ENCODE measurements at regions not wholly inside any gene's neighbourhood (a gene's known extent, or its start where the extent isn't known, plus 50 kb on each side); places are given as distances from the start of the nearest gene placed in this dataset.
A peak's percentile ranks its signal among the peaks of the same experiment; 100 is the strongest.

GRCh38 chr19:29428071-29428470, 97.7 kb upstream of the VSTM2B start:
- DNase-seq (ENCODE audit: low read depth), result no peak

GRCh38 chr19:29429021-29429420, 96.8 kb upstream of the VSTM2B start:
- no peak for DNase-seq (ENCODE audit: low read depth)

DNA sequence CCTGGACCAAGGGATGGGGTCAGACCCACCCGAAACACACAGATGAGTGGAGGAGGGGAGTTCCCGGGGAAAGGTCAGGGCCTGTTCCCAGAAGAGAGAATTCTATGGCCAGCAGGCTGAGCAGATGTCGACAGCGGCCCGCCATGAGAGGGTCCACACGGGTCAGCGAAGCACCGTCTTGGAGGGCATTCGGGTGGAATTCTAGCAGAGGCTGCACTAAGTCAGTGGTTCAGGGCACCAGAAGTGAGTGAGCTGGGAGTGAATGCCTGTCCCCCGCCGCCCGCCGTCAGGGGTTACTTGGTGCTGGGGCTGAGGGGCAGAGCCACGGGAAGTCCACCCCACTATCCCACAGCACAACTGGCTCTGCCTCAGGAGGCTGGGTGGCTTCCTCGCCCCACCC, 96.2 kb upstream of the VSTM2B start:
- no peak for DNase-seq (ENCODE audit: low read depth)

GRCh38 chr19:29431332-29431731, 94.5 kb upstream of the VSTM2B start:
- DNase-seq (ENCODE audit: low read depth), result no peak

GRCh38 chr19:29432677-29433076, 93.1 kb upstream of the VSTM2B start:
- no peak for DNase-seq (ENCODE audit: low read depth)

- no peak for DNase-seq (ENCODE audit: low read depth)
Observed at GRCh38 chr19:29436591-29437103, 89.1 kb upstream of the VSTM2B start.

DNA sequence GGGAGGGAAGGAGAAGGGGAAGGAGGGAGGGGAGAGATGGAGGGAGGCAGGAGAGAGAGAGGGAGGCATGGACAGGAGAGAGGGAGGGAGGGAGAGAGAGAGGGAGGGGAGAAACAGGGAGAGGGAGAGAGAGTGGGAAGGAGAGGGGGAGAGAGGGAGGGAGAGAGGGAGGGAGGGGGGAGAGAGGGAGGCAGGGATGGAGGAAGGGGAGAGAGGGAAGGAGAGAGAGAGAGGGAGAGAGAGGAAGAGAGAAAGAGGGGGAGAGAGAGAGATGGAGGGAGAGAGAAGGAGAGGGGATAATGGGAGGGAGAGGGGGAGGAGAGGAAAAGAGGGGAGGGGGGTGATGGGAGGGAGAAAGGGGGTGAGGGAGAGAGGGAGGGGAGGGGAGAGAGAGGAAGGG, 86.8 kb upstream of the VSTM2B start:
- no peak for DNase-seq (ENCODE audit: low read depth)

DNA sequence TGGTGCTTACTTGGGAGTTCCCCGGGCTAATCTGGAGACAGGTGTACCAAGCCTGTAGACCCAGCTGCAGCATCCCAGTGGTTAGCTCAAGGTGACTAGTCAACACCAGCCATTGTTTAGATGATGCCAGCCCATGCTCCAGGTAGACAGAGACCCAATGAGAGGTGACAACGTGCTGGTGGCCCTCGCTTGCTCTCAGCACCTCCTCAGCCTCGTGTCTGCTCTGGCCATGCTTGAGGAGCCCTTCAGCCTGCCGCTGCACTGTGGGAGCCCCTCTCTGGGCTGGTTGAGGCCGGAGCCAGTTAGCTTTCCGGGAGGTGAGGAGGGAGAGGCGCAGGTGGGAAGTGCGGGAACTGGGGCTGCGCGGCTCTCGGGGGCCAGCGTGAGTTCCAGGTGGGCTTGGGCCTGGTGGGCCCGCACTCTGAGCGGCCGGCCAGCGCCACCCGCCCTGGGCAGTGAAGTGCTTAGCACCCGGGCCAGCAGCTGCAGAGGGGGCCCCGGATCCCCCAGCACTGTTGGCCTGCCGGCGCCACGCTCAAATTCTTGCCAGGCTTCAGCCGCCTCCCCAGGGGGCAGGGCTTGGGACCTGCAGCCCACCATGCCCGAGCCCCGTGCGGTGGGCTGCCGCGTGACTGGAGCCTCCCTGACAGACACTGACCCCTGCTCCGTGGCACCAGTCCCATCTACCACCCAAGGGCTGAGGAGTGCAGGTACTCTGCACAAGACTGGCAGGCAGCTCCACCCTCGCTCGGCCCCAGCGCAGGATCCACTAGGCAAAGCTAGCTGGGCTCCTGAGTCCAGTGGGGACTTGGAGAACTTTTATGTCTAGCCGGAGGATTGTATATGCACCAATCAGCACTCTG, 85.9 kb upstream of the VSTM2B start:
- no peak for DNase-seq (ENCODE audit: low read depth)

GRCh38 chr19:29442094-29442493, 83.7 kb upstream of the VSTM2B start:
- no peak for DNase-seq (ENCODE audit: low read depth)

DNA sequence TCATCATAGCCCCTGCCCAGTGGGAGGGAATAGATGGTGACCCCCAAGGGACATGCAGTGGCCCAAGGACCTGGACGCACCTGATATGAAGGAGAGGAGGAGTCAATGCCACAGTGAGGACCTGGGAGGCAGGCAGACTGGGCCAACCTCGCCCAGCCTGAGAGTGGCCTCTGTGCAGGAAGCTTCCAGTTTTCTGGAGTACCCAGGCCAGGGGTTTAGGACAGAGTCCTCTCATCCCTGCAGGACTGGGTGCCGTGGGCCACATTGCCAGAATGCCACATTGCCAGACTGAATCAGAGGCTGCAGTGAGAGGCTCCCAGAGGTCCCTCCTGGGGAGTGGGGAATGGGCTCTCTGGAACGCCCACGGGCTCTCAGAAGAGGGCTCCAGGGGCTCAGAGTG, 82.9 kb upstream of the VSTM2B start:
- no peak for DNase-seq (ENCODE audit: low read depth)

GRCh38 chr19:29445246-29445645, 80.5 kb upstream of the VSTM2B start:
- DNase-seq (ENCODE audit: low read depth), result no peak

- DNase-seq (ENCODE audit: low read depth), result no peak
Observed at GRCh38 chr19:29446361-29446760, 79.4 kb upstream of the VSTM2B start.

GRCh38 chr19:29448046-29448445, 77.7 kb upstream of the VSTM2B start:
- DNase-seq (ENCODE audit: low read depth), result no peak

DNA sequence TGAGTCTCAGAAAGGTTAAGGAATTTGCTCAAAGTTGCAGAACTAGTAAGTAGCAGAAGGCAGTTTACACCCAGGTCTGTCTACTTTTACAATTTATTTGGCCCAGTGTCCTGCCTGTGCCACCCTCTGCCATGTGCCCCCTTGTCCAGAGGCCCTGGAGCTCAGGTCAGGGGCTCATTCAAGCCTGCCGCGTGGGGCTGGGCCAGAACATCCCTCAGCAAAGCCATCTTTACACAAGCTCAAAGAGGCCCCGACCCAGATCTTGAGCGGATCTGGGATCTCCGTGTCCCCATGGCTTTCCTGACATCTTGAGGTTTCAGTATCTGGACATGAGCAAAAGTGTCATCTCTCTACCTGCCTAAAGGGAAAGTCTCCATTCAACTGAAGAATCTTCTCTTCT, 76.4 kb upstream of the VSTM2B start:
- DNase-seq (ENCODE audit: low read depth), result no peak

- no peak for DNase-seq (ENCODE audit: low read depth)
Observed at GRCh38 chr19:29450306-29450705, 75.5 kb upstream of the VSTM2B start.

GRCh38 chr19:29450812-29451211, 75.0 kb upstream of the VSTM2B start:
- DNase-seq (ENCODE audit: low read depth), result no peak

DNA sequence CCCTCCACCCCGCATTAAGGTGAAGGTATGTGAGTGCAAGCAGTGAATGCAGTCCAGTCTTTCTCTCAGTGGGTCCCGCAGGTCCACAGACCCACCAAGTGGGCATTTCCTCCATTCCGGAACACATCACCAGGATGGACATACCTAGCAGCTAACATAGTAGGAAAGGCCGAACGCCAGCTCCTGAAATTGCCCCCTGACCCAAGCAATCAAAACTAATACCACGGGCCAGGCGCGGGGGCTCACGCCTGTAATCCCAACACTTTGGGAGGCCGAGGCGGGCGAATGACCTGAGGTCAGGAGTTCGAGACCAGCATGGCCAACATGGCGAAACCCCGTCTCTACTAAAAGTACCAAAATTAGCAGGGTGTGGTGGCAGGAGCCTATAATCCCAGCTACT, 71.7 kb upstream of the VSTM2B start:
- no peak for DNase-seq (ENCODE audit: low read depth)

- DNase-seq (ENCODE audit: low read depth), result no peak
Observed at GRCh38 chr19:29457413-29457812, 68.4 kb upstream of the VSTM2B start.

GRCh38 chr19:29467824-29468401, 57.9 kb upstream of the VSTM2B start:
- peak; percentile 58 for DNase-seq (ENCODE audit: low read depth)

GRCh38 chr19:29475469-29475868, 50.3 kb upstream of the VSTM2B start:
- DNase-seq (ENCODE audit: low read depth), result no peak
